Lung (tissue), 11 donors: ENCODE measurements at regions not wholly inside any gene's neighbourhood (a gene's known extent, or its start where the extent isn't known, plus 50 kb on each side); places are given as distances from the start of the nearest gene placed in this dataset.
"Not testable (repeated sequence)": the region's sequence is repeated elsewhere in the genome, so short reads cannot be mapped to it uniquely, and the experiment has no call there.

Experiments used
- ATAC-seq: fragments of 200-7000 bp; cut with Tn5 transposase; one replicate; pipeline ENCODE4 v1.9.1; 2020; ENCODE audit warnings: moderate number of reproducible peaks; ENCODE audit not compliant: insufficient read depth, low FRiP score
- DNase-seq, 3 donors: peaks; one replicate each; pipeline ENCODE4 v3.0.0-alpha.2; 2013 to 2017
- H3K27ac ChIP-seq, 2 donors: one replicate each; pipeline ENCODE4 v1.5.1; 2013; ENCODE audit warnings: mild to moderate bottlenecking in 2 of 2, moderate library complexity in 2 of 2, control low read depth in 1 of 2, inconsistent platforms in 1 of 2, low read depth in 1 of 2, low read length in 1 of 2
- H3K27me3 ChIP-seq, 3 donors: one replicate each; pipeline ENCODE4 v1.5.1; 2013; ENCODE audit warnings: low read length in 2 of 3; ENCODE audit not compliant: control insufficient read depth in 3 of 3, insufficient read depth in 3 of 3
- H3K36me3 ChIP-seq, 4 donors: one replicate each; pipeline ENCODE4 v1.5.1; 2013; ENCODE audit warnings: low read length in 4 of 4, mild to moderate bottlenecking in 1 of 4, moderate library complexity in 1 of 4; ENCODE audit not compliant: control insufficient read depth in 4 of 4, insufficient read depth in 4 of 4
- H3K4me1 ChIP-seq, 5 donors: one replicate each; pipeline ENCODE4 v1.5.1; 2013; ENCODE audit warnings: low read length in 5 of 5, mild to moderate bottlenecking in 2 of 5, moderate library complexity in 1 of 5; ENCODE audit not compliant: control insufficient read depth in 5 of 5, insufficient read depth in 5 of 5
- H3K4me3 ChIP-seq: one replicate; pipeline ENCODE4 v1.5.1; 2013; ENCODE audit warnings: mild to moderate bottlenecking, control low read depth, moderate library complexity
- H3K9ac ChIP-seq, 2 donors: one replicate each; pipeline ENCODE4 v1.5.1; 2013; ENCODE audit warnings: low read length in 2 of 2, control low read depth in 1 of 2; ENCODE audit not compliant: insufficient read depth in 1 of 2
- H3K9me3 ChIP-seq, 4 donors: one replicate each; pipeline ENCODE4 v1.5.1; 2013; ENCODE audit warnings: low read length in 3 of 4, mild to moderate bottlenecking in 1 of 4, moderate library complexity in 1 of 4; ENCODE audit not compliant: control insufficient read depth in 4 of 4, insufficient read depth in 3 of 4
- CTCF ChIP-seq: IDR thresholded peaks from 2 replicates; pipeline ENCODE4 v1.5.1; 2012; ENCODE audit warnings: mild to moderate bottlenecking; ENCODE audit errors: control extremely low read depth, extremely low read depth
- WGBS, 2 donors: extraction: QIAGEN DNeasy Blood & Tissue Kit; methylation state at CpG; one replicate each; pipeline ENCODE4 v1.1.7; 2013; 5-methylcytosine and 5-hydroxymethylcytosine counted together
- donor health status: control.
- donor health status: control.
- donor health status: Bipolar disorder and iron deficiency.
- donor health status: healthy.
- donor health status: DM: yes; HTN: yes; CAD: no.

GRCh38 chr2:54029721-54030395, 59.1 kb upstream of the PSME4 start:
- Histone ChIP-seq H3K4me3 (no peak overlapping the region), H3K27me3 (no peaks in the 10 kb centered on the region), H3K4me1 (no peaks in the 10 kb centered on the region), H3K9me3 (no peaks in the 10 kb centered on the region), H3K9ac (no peak overlapping the region), H3K27ac (peak overlapping the region in 1 of 2 donors; percentile 30), H3K36me3 (no peaks in the 10 kb centered on the region)
- TF ChIP-seq CTCF = no peak
- ATAC-seq = no peak
- DNase-seq = no peak
- WGBS, 2 donors = 79 to 90% methylated on average over 11 of the region's 11 CpGs

GRCh38 chr2:54025463-54026075, 54.8 kb upstream of the PSME4 start:
- not testable (repeated sequence) for H3K4me3 ChIP-seq, H3K9ac ChIP-seq, ATAC-seq, DNase-seq, H3K36me3 ChIP-seq, H3K9me3 ChIP-seq, H3K4me1 ChIP-seq, H3K27ac ChIP-seq, H3K27me3 ChIP-seq
- 91% methylated on average over 6 of the region's 6 CpGs for WGBS, 2 donors

GRCh38 chr2:54024576-54024975, 53.8 kb upstream of the PSME4 start:
- ATAC-seq = no peak
- H3K4me1 ChIP-seq = no peaks in the 10 kb centered on the region
- 94 to 98% methylated on average over 2 of the region's 2 CpGs for WGBS, 2 donors
- no peak overlapping the region for H3K4me3 ChIP-seq
- H3K27me3 ChIP-seq = no peaks in the 10 kb centered on the region
- H3K9me3 ChIP-seq = peaks cover 0 to 2% (median 0%) of the 10 kb centered on the region in 4 donors
- no peak overlapping the region for H3K27ac ChIP-seq
- no peak for DNase-seq
- TF ChIP-seq CTCF = no peak
- H3K36me3 ChIP-seq = no peaks in the 10 kb centered on the region
- H3K9ac ChIP-seq = no peak overlapping the region

GRCh38 chr2:54021702-54022101, 50.9 kb upstream of the PSME4 start:
- Histone ChIP-seq H3K9me3 (peaks cover 0 to 2% (median 0%) of the 10 kb centered on the region in 4 donors), H3K9ac (no peak overlapping the region), H3K36me3 (no peaks in the 10 kb centered on the region), H3K27me3 (no peaks in the 10 kb centered on the region), H3K4me1 (no peaks in the 10 kb centered on the region), H3K27ac (no peak overlapping the region), H3K4me3 (no peak overlapping the region)
- no peak for TF ChIP-seq CTCF
- no peak for DNase-seq
- ATAC-seq = no peak
- WGBS, 2 donors = 78 to 83% methylated on average over 3 of the region's 3 CpGs
